Activated naive CD8-positive, alpha-beta T cell treated with anti-CD3 and anti-CD28 coated beads, Interleukin-2, amount 50 U/mL, for 16 hours (primary cell): ENCODE measurements at regions not wholly inside any gene's neighbourhood (a gene's known extent, or its start where the extent isn't known, plus 50 kb on each side); places are given as distances from the start of the nearest gene placed in this dataset.

Source experiments
- DNase-seq: peaks from one replicate; pipeline ENCODE4 v3.0.0-alpha.2; 2020; ENCODE audit warnings: low read depth, low spot score

DNA sequence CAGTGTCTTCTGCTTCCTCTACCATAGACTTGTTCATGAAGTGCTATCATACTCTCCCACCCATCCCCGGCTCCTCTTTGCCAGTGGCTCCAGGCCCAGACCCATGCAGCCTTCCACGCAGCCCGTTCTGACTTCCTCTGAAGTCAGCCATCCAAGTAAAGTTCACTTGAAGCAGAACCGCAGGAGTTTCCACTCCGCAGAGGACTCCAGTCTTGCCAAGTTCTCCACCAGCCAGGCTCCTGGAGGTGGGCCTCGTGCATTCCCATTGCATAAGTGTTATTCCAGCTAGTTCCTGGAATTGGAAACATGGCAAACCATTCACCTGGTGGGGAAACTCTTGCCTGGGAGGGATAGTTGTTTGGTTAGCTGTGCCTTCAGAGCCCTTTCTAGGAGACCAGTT is 185.1 kb downstream of the PLPP3 start:
- no peak for DNase-seq

DNA sequence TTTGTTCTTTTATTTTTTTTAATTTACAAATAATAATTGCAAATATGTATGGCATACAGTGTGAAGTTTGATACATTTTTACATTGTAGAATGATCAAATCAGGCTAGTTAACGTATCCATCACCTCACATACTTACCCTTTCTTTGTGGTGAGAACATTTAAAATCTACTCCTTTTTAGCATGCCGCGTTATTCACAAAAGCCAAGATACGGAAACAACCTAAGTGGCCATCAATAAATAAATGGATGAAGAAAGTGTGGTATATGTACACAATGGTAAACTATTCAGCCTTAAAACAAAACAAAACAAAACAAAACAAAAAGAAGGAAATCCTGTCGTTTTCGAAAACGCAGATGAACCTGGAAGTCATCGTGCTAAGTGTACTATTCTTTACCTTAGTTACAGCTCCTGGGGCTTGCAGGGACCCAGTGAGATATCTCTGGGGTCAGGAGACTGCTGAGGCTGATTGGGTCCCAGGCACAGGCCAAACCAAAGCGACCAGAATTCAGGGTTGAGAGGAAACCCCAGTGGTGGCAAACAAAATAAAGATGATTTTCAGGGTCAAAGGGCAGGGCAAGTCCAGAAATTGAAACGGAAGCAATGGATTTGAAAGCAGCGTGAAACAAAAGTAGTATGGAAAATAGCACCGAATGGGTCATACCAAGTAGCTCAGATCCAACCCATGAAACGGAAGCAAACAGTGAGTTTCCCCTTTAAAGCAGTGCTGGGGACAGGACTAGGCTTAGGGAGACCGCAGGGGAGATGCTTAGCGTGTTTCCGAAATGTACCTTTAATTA is 188.2 kb downstream of the PLPP3 start:
- no peak for DNase-seq

GRCh38 chr1:56390232-56390867 is 189.0 kb downstream of the PLPP3 start:
- DNase-seq: no peak

DNA sequence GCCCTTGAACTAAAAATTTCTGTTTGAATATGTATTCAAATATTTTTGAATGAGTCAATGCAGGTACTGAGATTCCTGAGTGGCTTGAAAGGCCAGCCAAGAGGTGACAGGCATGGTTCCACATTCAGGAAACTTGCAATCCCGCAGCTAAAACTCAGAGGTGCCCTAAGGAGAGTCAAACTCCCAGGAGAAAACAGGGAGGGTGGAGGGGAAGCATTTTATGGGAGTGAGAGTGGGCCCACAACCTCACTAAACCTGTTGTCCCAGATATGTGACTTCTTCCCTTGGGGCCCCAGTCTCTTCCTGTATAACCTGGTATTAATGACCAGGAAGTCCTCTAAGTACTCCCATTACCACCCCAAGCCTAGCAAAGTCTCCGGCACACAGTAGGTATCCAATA is 189.6 kb downstream of the PLPP3 start:
- no peak for DNase-seq

GRCh38 chr1:56387071-56387740 is 192.2 kb downstream of the PLPP3 start:
- no peak for DNase-seq

DNA sequence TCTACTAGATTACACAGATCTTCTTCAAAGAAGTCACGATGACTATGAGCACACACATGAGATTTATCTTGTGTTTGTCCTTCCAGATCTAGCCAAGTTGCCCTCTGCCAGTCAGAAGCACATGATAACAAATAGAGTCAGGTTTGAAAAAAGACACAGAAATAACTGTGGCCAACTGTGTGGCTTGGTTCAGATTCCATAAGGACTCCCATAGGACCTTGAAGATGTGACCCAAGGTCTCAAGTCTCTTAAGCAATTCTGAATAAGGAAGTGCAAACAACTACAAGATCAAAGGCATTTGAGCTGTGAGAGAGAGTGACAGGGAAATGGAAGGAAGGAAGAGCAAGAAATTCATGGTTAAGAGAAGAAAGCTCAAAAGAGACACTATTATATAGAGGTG is 194.0 kb downstream of the PLPP3 start:
- DNase-seq: no peak

GRCh38 chr1:56382929-56383328 is 196.4 kb downstream of the PLPP3 start:
- no peak for DNase-seq

GRCh38 chr1:56380531-56380930 is 198.8 kb downstream of the PLPP3 start:
- DNase-seq: no peak

GRCh38 chr1:56378341-56379070 is 200.9 kb downstream of the PLPP3 start:
- no peak for DNase-seq

DNA sequence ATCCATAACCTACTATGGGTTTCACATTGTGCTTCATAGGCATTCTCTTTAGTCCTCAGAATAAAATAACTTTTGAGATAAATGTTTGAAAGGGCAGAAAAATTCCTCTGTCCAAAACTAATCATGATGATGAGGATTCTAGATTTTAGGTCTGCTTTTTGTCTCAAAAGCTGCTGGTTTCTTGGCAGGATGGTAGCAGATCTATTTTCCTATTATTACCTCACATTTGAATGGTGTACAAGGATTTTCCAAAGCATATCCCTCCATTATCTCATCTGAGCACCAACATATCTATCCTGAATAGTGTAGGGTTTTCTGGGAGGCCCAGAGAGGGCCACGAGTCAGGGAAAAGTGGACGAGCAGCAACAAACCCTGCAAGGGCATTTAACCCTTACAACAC is 201.9 kb downstream of the PLPP3 start:
- no peak for DNase-seq

DNA sequence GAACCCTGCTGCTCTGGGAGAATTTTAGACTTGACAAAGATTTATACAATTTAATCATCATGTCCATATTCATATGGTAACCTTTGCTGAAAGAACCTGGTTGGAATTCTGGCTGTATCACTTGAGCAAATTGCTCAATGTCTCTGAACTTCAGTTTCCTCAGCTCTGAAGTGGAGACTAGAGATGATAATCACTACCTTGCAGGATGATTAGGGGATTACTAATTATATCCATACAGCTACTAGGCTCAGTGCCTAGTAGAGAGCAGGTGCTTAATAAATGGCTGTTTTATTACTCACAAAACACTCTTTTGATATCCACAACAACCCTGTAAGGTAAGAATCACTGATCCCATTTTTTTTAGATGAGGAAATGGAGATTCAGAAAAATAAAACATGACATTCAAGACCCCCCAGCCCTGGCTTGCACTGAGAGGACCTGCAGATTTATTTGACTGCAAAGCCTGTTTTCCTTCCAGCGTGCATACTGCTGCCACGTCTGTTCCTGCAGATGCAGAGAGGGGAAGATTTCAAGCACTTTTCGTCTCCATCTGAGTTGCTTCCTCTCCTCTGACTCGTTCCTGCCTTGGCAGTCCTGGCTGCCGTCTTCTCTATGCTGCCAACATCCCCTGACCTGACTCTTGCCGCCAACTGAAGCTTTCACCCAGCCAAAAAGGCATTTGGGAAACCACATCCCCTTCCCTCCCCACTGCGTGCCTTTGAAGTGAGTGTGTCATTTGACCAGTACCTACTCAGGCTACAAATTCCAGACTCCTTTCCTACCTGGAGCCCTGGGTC is 203.0 kb downstream of the PLPP3 start:
- no peak for DNase-seq

DNA sequence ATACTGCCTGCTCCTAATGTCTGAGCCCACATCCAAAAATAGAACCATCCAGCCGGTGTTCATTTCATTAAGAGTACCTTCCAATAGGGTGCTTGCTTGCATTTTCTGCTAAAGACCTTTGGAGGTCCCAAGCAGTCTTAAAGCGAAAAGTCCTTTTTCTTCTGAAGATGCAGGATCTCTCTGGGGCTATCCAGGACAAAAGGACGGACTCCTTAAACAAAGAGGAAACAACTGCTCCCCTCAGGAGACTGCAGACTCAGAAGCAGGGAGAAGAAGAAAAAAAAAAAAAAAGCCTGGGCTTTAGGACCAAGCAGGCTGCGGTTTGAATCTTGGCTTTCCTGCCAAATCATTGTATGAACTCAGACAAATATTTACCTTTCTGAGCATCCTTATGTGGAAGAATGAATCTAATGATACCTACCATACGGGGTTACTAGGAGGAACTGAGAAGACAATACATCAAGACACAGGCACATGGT is 204.0 kb downstream of the PLPP3 start:
- DNase-seq: no peak

GRCh38 chr1:56374026-56374974 is 205.1 kb downstream of the PLPP3 start:
- no peak for DNase-seq

- DNase-seq: no peak
Measured at GRCh38 chr1:56370513-56370912, 208.8 kb downstream of the PLPP3 start.

DNA sequence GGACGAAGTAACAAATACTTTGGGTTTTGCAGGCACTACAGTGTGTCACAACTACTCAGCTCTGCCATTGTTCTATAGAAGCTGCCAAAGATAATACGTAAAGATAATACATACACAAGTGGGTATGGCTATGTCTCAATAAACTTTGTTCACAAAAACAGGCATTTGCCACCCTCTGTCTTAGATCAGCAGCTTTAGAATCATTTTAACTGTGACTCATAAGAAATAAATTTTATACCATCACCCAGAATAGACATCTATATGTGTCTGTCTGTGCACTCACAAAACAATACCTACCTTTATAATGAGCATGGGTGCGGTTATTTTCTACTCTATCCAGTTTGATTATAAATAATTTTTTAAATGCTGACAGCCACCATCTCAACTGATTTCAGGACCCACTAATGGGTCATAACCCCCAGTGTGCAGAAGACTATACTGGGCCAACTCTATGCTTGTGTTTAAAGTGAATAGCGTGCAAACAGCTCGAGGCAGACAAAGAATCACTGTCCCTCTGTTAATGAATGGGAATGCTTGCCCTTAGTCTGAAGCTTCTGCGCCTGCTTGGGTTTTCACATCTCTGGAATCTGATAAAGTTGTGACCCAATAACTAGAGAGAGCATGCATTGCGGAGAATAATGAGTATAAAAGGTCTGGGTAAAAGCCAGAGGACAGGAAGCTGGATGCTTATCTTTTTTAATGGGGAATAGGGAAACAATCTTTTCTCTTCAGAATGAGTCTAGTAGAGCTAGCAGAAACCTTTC is 216.2 kb downstream of the PLPP3 start:
- no peak for DNase-seq

GRCh38 chr1:56360021-56360420 is 219.3 kb downstream of the PLPP3 start:
- DNase-seq: no peak

DNA sequence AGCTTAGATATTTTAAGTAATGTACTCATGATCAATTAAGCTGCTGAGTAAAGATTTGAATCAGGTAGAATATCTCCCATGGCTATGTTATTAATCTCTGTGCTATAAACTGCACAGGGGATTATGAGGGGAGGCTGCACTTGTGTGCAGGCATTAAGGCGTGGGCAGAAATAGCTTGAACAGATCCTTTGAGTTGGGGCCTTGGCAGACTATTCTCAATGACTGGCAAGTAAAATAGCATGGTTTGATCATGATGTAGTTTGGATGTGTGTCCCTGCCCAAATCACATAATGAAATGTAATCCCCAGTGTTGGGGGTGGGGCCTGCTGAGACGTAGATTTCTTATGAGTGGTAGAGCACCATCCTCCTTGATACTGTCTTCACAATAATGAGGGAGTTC is 220.3 kb downstream of the PLPP3 start:
- no peak for DNase-seq

- DNase-seq: no peak
Measured at GRCh38 chr1:56357927-56358690, 221.3 kb downstream of the PLPP3 start.
